ENCODE measurements at regions not wholly inside any gene's neighbourhood (a gene's known extent, or its start where the extent isn't known, plus 50 kb on each side); places are given as distances from the start of the nearest gene placed in this dataset.
"Not testable (repeated sequence)": the region's sequence is repeated elsewhere in the genome, so short reads cannot be mapped to it uniquely, and the experiment has no call there.

DNA sequence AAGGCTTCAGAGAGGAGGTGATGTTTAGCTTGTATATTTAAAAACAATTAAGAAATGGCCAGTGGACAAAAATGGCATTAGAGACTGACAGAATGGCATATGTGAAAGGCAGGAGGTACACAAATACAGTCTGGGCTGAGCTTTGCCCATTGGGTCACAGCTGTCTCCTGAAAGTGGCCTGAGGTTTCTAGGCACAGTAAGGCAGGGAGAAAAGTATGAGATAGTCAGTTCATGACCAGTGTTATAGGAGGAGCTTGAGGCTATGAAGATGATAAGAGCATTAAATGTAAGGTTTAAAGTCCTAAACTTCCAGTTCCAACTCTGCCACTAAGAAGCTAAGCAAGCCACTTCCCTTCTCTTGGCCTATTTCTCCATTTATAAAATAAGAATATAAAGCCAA is 111.2 kb upstream of the SETMAR start:
- DNase-seq (ENCODE audit: low read depth) = no peak
- TF ChIP-seq, protein P1, sequence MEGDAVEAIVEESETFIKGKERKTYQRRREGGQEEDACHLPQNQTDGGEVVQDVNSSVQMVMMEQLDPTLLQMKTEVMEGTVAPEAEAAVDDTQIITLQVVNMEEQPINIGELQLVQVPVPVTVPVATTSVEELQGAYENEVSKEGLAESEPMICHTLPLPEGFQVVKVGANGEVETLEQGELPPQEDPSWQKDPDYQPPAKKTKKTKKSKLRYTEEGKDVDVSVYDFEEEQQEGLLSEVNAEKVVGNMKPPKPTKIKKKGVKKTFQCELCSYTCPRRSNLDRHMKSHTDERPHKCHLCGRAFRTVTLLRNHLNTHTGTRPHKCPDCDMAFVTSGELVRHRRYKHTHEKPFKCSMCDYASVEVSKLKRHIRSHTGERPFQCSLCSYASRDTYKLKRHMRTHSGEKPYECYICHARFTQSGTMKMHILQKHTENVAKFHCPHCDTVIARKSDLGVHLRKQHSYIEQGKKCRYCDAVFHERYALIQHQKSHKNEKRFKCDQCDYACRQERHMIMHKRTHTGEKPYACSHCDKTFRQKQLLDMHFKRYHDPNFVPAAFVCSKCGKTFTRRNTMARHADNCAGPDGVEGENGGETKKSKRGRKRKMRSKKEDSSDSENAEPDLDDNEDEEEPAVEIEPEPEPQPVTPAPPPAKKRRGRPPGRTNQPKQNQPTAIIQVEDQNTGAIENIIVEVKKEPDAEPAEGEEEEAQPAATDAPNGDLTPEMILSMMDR (conservative IDR thresholded peaks at IDR 0.05; ENCODE audit: low read depth, low read length) = no peak

DNA sequence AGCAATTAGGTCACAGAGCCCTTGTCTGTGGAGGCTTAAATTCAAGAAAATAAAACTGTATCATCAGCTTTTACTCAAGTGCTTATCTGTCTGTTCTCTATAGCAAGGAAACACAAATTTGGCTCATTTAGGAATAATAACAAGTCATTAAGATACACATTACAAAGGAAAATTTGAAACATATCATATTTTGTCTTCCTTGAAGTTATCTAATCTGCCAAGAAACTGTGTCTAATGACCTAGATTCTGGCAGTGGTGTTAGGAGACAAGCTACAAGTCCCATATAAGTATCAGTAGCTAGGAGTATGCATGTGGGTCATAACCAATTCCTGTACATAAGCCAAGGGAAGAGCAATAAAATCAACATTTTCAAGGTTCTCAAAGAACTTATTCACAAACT is 108.2 kb upstream of the SETMAR start:
- no peak overlapping the region for H3K4me3 ChIP-seq (ENCODE audit: low read depth, low read length)
- no peak for DNase-seq (ENCODE audit: low read depth)
- TF ChIP-seq, protein P1 (conservative IDR thresholded peaks at IDR 0.05; ENCODE audit: low read depth, low read length) = no peak

More for the DNA sequence above, 111.2 kb upstream of the SETMAR start:
- no peak overlapping the region for H3K4me3 ChIP-seq (ENCODE audit: low read depth, low read length)

DNA sequence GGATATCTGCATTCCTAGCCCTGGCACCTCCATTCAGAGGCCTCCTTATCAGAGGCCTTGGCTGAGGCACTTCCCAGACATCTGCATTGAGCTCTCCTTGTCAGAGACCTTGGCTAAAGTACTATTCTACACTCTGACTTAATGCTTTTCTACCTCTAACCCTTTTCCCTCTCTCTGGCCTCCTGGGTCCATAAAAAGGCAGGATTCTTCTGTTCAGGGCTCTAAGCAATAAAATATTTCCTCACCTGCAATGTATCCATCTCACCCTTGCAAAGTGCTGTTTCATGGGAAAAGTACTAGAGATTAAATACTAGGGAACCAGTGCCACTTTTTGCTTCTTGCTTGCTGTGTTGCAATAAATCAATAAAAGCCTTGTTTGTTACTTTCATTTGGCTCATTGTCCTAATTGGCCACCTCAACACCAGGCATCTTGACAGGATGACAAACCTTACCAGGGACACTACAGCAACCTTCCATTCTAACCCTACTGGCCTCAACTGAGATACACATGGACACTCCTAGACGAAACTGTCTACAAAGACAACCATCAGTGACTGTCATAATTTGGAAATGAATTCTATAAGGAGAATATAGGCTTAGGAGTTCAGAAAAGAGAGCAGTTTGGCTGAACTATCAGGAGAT is 106.5 kb upstream of the SETMAR start:
- no peak for DNase-seq (ENCODE audit: low read depth)
- no peak overlapping the region for H3K4me3 ChIP-seq (ENCODE audit: low read depth, low read length)
- TF ChIP-seq, protein P1 (conservative IDR thresholded peaks at IDR 0.05; ENCODE audit: low read depth, low read length) = no peak

DNA sequence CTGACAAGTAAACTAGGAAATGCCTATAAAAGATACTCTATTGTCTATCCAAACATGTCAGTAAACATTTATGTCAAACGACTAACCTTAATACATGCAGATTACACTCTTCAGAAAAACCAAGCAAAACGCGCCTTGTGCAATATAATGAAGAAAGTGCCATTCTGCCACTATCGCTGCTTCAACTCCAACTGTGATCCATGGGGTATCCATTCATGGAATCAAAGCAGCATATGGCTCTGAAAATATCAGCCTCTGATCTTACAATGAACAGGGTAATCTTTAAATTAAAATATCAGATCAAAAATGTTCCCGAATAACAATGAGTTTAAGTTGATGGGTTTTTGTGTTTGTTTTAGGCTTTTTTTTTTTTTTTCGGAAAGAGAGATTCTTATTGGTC is 105.5 kb upstream of the SETMAR start:
- no peak overlapping the region for H3K4me3 ChIP-seq (ENCODE audit: low read depth, low read length)
- no peak for DNase-seq (ENCODE audit: low read depth)
- TF ChIP-seq, protein P1 (conservative IDR thresholded peaks at IDR 0.05; ENCODE audit: low read depth, low read length) = no peak

DNA sequence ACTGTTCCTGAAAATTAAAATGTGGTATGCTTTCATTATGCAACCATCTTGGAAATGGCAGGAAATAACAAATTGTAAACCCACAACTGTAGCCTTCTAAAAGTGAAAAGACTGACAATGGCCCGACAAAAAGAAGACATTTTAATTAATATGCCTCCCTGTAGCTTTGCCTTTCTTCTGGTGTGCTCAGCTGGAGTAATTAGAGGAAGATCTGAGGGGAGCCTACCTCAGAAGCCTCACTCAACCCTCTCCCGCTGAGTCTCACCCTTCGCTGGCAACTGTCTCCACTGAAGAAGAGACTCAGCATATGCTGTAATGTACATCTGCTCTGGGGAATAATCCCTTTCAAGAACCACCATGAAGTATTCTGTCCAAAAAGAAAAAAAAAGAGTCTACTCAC is 104.7 kb upstream of the SETMAR start:
- TF ChIP-seq, protein P1 (conservative IDR thresholded peaks at IDR 0.05; ENCODE audit: low read depth, low read length) = no peak
- no peak overlapping the region for H3K4me3 ChIP-seq (ENCODE audit: low read depth, low read length)
- no peak for DNase-seq (ENCODE audit: low read depth)

DNA sequence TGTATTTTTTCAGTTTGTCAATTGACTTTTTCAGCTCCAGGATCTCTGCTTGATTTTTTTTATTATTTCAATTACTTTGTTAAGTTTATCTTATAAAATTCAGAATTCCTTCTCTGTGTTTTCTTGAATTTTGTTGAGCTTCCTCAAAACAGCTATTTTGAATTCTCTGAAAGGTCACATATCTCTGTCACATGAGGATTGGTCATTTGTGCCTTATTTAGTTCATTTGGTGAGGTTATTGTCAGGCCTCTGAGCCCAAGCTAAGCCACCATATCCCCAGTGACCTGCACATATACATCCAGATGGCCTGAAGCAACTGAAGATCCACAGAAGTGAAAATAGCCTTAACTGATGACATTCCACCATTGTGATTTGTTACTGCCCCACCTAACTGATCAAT is 98.4 kb upstream of the SETMAR start:
- H3K4me3 ChIP-seq (ENCODE audit: low read depth, low read length) = not testable (repeated sequence)

DNA sequence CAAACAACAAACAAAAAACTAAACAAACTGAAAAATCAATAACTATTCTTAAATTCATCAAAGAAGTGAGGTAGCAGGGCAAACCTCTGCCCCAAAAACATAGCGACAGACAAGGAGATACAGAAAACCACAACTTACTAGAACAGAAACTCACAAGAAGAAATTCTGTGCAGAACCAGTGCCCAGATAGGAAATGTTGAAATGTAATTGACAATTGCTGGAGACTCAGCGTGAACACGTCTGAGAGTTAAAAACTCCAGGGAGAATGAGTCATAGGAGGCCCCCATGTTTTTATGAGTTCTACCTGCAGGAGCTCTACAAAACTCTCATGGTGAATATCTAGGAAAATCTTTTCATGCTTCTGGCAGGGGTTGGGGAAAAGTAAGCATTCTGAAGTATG is 95.5 kb upstream of the SETMAR start:
- DNase-seq (ENCODE audit: low read depth) = no peak
- TF ChIP-seq, protein P1 (conservative IDR thresholded peaks at IDR 0.05; ENCODE audit: low read depth, low read length) = no peak
- no peak overlapping the region for H3K4me3 ChIP-seq (ENCODE audit: low read depth, low read length)

More for the DNA sequence above, 98.4 kb upstream of the SETMAR start:
- not testable (repeated sequence) for DNase-seq (ENCODE audit: low read depth)
